HG02798 (cell line): ENCODE measurements at regions not wholly inside any gene's neighbourhood (a gene's known extent, or its start where the extent isn't known, plus 50 kb on each side); places are given as distances from the start of the nearest gene placed in this dataset.
"Not testable (repeated sequence)": the region's sequence is repeated elsewhere in the genome, so short reads cannot be mapped to it uniquely, and the experiment has no call there.

Experiments
- ATAC-seq: cut with Tn5 transposase; IDR thresholded peaks from one replicate; pipeline ENCODE4 v1.9.1; 2021; ENCODE audit warnings: mild to moderate bottlenecking; ENCODE audit not compliant: unreplicated experiment, poor library complexity

GRCh38 chr2:53407363-53408080, 360.1 kb upstream of the CHAC2 start:
- ATAC-seq: no peak

GRCh38 chr2:53403792-53404413, 363.7 kb upstream of the CHAC2 start:
- ATAC-seq: peak; percentile 53

DNA sequence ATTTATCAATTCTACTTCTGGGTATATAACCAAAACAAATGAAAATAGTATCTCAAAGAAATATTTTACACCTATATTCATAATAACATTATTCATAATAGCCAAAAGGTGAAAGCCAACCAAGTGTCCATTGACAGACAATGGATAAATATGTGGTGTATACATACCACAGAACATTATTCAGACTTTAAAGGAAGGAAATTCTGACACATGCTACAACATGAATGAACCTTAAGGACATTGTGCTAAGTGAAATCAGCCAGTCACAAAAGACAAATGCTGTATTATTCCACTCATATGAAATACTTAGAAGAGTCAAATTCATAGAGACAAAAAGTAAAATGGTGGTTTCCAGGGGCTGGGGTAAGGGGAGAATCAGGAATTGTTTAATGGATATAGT, 370.5 kb upstream of the CHAC2 start:
- no peak for ATAC-seq

DNA sequence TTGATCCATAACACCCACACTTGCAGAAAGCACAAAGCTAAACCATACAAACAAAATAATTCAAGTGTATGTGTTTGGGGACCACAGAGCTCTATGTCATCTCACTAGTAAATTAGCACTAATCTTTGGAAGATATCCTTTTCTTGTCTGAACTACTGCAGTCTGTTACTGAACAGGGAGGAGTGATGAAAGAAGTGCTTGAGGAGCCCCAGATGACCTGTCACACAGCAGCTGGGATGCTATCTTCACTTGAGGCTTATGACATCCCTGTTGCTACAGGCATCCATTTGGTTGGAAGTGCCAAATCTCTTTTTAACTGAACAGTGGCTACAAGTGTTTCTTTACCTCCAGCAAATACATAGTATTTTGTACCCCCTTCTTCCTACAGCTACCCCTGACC, 386.3 kb upstream of the CHAC2 start:
- ATAC-seq: no peak

GRCh38 chr2:53379547-53379946, 388.1 kb upstream of the CHAC2 start:
- ATAC-seq: no peak

GRCh38 chr2:53378791-53379190, 388.8 kb upstream of the CHAC2 start:
- ATAC-seq: no peak

- ATAC-seq: no peak
Observed at GRCh38 chr2:53373126-53373525, 394.5 kb upstream of the CHAC2 start.

- ATAC-seq: no peak
Observed at GRCh38 chr2:53366543-53366942, 401.1 kb upstream of the CHAC2 start.

GRCh38 chr2:53362934-53363333, 404.7 kb upstream of the CHAC2 start:
- ATAC-seq: no peak

- ATAC-seq: no peak
Observed at GRCh38 chr2:53356291-53356905, 411.2 kb upstream of the CHAC2 start.

- no peak for ATAC-seq
Observed at GRCh38 chr2:53353135-53354114, 414.2 kb upstream of the CHAC2 start.

- no peak for ATAC-seq
Observed at GRCh38 chr2:53347269-53347668, 420.3 kb upstream of the CHAC2 start.

GRCh38 chr2:53342248-53342647, 425.4 kb upstream of the CHAC2 start:
- ATAC-seq: no peak

DNA sequence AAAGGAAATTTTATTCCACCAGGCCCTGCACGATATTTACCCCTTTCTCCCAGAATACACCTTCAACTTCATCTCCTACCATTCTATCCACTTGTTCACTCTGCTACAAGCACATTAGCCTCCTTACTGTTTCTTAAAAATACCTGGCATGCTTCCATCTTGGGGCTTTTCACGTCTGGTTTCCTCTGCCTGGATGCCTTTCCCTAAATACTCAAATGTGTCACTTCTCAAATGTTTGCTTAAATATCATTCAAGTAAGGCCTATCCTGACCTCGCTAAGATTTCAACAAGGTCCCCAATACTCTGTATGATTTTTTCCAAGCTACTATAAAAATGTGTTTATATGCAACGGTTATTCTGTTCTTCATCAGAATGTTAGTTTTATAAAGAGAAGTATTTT, 433.0 kb upstream of the CHAC2 start:
- ATAC-seq: no peak

- ATAC-seq: no peak
Observed at GRCh38 chr2:53331667-53332066, 435.9 kb upstream of the CHAC2 start.

DNA sequence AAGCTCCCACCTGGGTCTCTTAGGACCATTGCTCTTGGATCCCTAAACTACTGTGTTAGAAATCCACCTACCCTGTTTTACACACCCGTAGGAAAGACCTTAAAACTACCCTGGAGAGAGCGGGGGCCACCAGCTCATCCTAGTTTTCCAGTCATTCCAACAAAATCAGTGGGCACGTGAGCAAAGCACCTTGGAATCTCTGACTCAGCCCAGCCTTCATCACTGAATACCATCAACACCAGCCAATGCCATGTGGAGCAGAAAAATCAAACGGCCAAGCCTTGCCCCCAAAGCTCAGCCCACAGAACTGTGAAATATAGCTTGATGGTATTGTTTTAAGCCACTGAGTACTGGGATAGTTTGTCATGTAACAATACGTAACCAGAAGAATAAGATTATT, 449.7 kb upstream of the CHAC2 start:
- no peak for ATAC-seq

GRCh38 chr2:53315149-53315548, 452.5 kb upstream of the CHAC2 start:
- ATAC-seq: no peak

DNA sequence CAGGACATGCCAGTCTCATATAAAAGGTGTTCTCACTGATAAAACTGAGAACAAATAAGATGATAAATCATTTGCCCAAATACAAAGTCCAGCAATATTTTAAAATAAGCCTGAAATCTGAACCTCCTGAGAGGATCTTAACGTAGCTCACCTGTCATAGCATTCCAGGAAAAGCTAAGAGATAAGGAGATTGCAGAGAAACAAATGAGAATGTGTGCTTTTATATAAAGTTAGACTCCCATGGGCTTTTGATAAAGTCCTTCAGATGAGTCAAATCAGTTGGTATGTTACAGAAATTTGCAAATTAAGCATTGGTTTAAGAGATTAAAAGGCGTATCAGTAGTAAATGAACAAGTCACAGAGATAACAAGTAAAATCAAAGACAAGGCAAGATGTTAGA, 452.9 kb upstream of the CHAC2 start:
- no peak for ATAC-seq

GRCh38 chr2:53313644-53314043, 454.0 kb upstream of the CHAC2 start:
- ATAC-seq: not testable (repeated sequence)

DNA sequence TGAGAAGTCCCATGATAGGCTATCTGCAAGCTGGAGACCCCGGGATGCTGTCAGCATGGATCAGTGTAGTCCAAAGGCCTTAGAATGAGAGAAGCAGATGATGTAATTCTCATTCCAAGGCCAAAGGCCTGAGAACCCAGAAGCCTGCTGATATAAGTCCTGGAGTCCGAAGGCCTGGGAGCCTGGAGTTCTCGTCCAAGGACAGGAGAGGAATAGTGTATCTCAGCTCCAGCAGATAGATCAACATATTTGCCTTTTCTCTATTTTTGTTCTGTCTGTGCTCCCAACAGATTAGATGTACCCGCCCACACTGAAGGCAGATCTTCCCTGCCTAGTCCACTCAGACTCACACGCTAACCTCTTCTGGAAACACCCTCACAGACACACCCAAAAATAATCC, 454.9 kb upstream of the CHAC2 start:
- no peak for ATAC-seq

DNA sequence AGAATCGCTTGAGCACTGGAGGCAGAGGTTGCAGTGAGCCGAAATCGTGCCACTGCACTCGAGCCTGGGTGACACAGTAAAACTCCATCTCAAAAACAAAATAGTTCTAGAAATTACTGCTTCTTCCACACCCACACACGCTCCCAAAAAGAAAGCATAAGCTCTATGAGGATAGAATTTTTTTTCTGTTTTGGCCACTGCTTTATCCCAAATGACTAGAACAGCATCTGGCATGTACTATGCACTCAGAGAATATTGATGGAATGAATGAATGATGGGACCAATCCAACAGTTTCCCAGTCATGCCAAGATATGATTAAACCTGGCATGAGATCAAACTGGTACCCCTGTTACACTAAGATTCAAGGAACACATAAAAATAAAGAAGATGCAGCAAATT, 455.4 kb upstream of the CHAC2 start:
- ATAC-seq: no peak
